COR-L47 (cell line): ENCODE measurements at regions not wholly inside any gene's neighbourhood (a gene's known extent, or its start where the extent isn't known, plus 50 kb on each side); places are given as distances from the start of the nearest gene placed in this dataset.

ENCODE experiments used
- DNase-seq: peaks from one replicate; lab custom pipeline; 2025; lab: John Stamatoyannopoulos, UW

GRCh38 chr2:129710670-129711495 lies 268.6 kb upstream of the RAB6C start:
- DNase-seq = no peak

GRCh38 chr2:129711816-129712675 lies 267.4 kb upstream of the RAB6C start:
- no peak for DNase-seq

GRCh38 chr2:129712676-129712985 lies 266.8 kb upstream of the RAB6C start:
- no peak for DNase-seq

GRCh38 chr2:129713337-129713736 lies 266.1 kb upstream of the RAB6C start:
- DNase-seq = no peak

DNA sequence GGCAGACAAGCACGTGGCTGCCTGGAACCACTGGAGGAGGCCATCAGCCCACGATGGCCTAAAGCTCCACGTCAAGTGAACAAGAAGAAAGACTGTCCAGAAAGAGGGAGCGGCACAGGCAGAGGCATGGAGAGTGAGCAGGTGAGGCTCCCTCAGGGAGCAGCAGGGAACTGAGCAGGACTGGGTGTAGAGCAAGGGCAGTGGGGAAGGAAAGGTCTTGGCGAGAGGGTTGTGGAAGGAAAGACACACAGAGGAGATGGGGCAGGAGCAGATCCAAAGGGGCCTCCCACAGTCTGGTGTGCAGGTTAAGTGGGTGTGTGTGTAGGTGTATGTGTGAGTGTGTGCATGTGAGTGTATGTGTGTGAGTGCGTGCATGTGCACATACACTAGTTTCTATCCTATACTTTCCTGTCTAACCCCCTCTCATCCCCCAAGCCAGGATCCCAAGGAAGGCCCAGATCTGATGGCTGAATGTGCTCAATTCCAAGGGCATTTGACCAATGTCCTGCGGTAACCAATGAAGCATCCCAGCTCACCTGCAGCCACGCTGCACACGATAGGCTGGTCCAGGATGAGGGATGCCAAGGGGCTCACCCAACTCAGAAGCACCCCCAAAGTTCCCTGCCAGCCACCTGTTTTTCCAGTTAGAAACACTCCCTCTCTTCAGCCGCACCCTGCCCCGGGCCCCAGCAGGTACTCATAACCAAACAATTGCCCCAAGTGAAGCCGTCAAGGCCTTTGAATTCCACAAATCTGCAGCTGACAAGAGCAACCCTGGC lies 262.5 kb upstream of the RAB6C start:
- no peak for DNase-seq

DNA sequence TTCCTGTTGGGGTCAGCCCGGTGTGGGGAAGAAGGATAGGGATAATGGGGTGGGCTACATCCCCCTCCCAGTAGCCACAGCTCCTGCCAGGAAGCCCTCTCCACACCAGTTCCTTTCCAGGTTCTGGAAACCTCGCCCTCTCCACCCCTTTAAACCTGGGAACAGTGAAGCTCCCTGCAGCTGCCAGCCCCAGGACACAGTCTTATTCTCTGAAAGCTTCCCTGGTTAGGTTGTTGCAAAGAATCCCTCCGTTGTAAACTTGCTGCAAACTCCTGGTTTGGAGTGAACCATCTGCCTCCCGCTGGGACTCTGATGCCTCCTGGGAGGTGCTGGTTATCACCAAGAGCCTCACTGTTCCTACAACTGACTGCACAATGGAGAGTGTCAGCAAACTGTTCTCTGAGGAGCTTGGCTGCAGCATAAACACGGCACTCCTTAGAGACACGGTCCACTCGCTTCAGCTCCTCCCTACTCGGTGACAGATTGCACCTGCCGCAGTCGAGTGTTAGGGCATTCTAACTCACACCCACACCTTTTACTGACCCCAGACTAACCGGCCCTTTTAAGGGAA lies 261.8 kb upstream of the RAB6C start:
- DNase-seq = no peak

GRCh38 chr2:129719335-129719734 lies 260.1 kb upstream of the RAB6C start:
- DNase-seq = no peak

DNA sequence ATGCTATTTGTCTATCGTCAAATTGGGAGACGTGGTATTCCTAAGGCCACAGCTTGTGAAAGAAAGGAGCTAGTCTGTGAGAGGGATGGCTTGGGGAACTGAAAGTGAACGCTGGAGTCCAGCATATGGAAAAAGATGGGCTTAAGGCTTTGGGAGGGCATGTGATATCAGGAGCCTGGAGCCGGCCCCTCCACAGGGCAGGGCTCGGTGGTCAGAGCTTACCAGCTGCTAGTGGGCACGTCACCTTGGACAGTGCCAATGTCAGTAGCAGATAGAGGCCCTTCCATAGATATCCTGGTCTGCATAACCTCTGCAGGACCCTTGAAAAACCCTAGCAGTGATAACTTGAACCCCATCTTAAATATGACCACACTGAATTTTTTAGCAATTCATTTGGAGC lies 259.1 kb upstream of the RAB6C start:
- DNase-seq = no peak

DNA sequence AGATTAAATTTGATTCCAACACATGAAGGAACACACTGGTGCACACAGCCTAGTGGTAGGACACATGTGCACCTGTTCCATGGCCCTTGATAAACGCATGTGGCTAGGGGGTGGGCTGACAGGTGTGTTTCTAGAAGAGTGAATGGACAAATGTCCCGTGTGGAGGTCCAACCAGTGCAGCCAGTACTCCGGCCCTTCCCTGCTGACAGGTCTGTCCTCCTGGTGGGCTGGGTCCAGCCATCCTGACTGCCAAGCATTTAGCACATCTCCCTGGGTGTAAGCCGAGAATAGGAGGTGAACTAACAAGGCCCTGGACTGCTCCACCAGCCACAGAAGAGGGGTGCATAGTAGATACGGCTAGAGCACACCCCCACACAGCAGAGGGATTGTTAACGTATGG lies 258.7 kb upstream of the RAB6C start:
- DNase-seq = no peak

GRCh38 chr2:129721236-129721635 lies 258.2 kb upstream of the RAB6C start:
- no peak for DNase-seq

DNA sequence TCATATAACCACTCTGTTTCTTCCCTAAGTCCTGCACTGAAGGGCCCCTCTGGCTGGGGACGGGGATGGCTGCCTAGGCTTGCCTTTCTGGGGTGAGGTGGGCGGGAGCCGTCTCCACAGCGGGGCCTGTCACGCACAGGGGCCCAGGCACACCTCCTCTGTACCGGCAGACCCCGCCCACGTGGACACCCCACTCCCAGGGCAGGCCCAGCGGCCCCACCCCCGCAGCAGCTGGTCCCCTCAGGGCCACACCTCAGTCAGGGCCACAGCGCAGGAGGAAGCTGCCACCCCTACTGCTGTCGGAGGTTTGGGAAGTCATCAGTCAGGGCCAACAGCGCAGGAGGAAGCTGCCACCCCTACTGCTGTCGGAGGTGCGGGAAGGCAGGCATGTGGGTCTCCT lies 257.6 kb upstream of the RAB6C start:
- no peak for DNase-seq

- no peak for DNase-seq
Measured at GRCh38 chr2:129722306-129723019, 257.0 kb upstream of the RAB6C start.

- no peak for DNase-seq
Measured at GRCh38 chr2:129723277-129724020, 256.0 kb upstream of the RAB6C start.

DNA sequence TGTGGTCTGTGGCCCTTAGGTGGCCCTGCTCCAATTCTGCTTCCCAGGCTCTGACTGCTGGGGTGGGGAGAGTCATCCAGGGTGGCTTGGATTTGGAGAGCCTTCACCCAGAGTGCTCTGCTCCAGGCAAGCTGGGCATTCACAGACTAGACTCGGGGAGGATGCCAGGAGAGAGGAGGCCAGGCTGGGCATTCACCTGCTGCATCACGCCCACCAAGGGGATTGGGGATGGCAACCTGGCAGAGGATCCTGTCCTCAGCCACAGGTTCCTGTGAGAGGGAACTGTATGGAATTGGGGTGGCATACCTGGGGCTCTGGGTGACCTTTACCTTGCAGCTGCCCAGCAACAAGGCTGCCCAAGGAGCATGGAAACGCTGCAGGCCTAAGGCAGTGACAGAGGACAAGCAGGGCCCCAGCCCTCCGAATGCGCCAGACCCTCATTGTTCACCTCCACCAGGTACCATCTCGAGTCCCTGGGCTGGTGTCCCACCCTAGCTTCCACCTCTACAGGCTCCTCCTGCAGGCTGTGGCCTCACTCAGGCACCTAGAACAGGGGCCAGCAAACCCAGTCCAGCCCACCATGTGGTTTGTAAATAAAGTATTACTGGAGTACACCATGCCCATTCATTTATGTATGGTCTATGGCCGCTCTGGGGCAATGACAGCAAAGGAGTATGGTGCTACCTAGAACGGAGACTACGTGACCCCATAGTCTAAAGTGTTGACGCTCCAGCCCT lies 255.3 kb upstream of the RAB6C start:
- DNase-seq = no peak

- no peak for DNase-seq
Measured at GRCh38 chr2:129726216-129726615, 253.2 kb upstream of the RAB6C start.

DNA sequence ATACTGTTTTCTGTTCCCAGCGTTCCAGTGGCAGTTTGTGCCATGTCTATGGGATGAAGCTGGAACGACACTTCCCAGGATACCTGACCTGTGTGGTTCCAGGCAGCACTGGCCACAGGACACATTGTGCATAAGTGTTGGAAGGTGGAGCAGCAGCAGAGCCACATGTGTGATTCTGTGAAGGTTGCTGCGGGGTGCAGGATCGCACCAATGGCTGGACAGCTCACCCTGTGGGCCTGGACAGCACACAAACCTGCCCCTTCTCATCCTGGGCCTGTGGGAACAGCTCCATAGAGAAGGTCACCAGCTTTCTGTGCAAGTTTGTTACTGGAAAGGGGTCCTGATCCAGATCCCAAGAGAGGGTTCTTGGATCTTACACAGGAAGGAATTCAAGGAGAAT lies 252.2 kb upstream of the RAB6C start:
- DNase-seq = no peak

- DNase-seq = no peak
Measured at GRCh38 chr2:129728035-129728972, 251.2 kb upstream of the RAB6C start.

- no peak for DNase-seq
Measured at GRCh38 chr2:129729011-129729410, 250.5 kb upstream of the RAB6C start.

DNA sequence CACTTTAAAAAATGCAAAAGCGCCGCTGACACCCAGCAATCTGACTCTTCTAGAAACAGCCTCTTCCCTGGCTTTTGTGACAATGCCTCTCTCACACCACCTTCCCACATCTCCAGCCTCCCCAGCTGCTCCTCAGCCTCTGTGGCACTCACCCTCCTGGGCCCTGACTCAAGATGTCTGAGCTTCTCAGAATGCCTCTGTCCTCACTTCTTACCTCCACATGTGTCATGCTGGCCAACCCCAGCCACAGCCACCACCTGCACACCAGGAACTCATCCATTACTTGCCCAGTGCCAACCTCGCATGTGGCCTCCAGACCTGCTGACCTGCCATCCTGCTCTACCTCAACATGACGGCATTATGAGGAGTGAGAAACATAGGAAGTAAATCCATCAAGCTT lies 249.8 kb upstream of the RAB6C start:
- no peak for DNase-seq
